ENCODE measurements at regions not wholly inside any gene's neighbourhood (a gene's known extent, or its start where the extent isn't known, plus 50 kb on each side); places are given as distances from the start of the nearest gene placed in this dataset.

DNA sequence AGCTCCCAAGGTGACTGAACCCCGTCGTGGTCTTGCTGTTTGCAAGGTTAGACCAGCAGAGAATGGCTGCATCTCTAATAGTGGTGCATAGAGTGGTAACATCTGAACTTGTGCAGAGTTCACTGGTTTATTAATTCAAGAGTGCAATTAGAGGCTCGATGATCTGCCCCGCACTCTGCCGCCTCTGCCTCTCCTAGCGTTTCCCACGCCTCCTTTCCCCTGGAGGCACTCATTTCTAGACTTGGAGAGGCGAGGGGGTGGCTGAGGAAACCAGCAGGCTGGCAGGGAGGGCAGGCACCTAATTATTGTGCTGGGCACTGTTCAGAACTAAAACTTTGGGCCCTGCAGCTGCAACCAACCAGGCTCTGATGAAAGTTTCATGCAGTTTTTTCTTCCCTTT lies 363.5 kb upstream of the EEF2KMT start:
- no peak for TF ChIP-seq POLR2A (IDR thresholded peaks at IDR 0.05)
- no peak for TF ChIP-seq CTCF (IDR thresholded peaks at IDR 0.05)

Data from uterus (tissue), 2 donors.